K562 (cell line): ENCODE measurements at regions not wholly inside any gene's neighbourhood (a gene's known extent, or its start where the extent isn't known, plus 50 kb on each side); places are given as distances from the start of the nearest gene placed in this dataset.

Experiments used
- ATAC-seq: fragments of 200-7000 bp; cut with Tn5 transposase; 3 replicates; pipeline ENCODE4 v1.9.1; 2020; ENCODE audit warnings: moderate library complexity
- BruUV-seq: library from RNA; stranded (reverse); fragments of 400-500 nt; replicated peaks from 2 replicates; lab custom pipeline; 2021; lab: Mats Ljungman, UMichigan
- CTCF ChIA-PET: fragments of 300-600 bp; formaldehyde crosslinking; extraction: SDS; loops from one replicate; lab custom pipeline; 2021; ENCODE audit warnings: low intra/inter-chr PET ratio; lab: Yijun Ruan, JAX
- POLR2A ChIA-PET: fragments of 300-600, 350-650 bp; sonication (Branson Sonifier 250); formaldehyde crosslinking; extraction: SDS; loops from one replicate; lab custom pipeline; 2021; ENCODE audit warnings: antibody characterized with exemption, inconsistent platforms; lab: Yijun Ruan, JAX
- DNase-seq, 4 experiments: peaks; one replicate each; pipeline versions ENCODE4 v3.0.0 to v3.0.0-alpha.2; 2011 to 2018; ENCODE audit warnings: low spot score in 3 of 4, mixed read lengths in 3 of 4; ENCODE audit errors: extremely low read depth in 1 of 4
- FAIRE-seq: peaks from 2 replicates; lab custom pipeline; 2011; peaks lifted over from hg19 to GRCh38; lab: Jason Lieb, UNC
- H2AFZ ChIP-seq: 2 replicates; pipeline ENCODE4 v1.6.0; 2011; ENCODE audit warnings: low read depth, low read length, control low read depth, inconsistent platforms
- H3K27ac ChIP-seq: fragments of 200-600 bp; 3 replicates; pipeline ENCODE4 v1.8.0; 2011; ENCODE audit warnings: low read depth, mild to moderate bottlenecking, control low read depth, inconsistent platforms, low read length, moderate library complexity, mixed read lengths; ENCODE audit errors: extremely low read depth
- H3K27me3 ChIP-seq, 2 experiments: fragments of 300-600 bp in 1 of 2; 2 replicates in 1 of 2; 3 replicates in 1 of 2; pipeline versions ENCODE4 v1.6.0 to v1.8.0; 2011; ENCODE audit warnings: inconsistent platforms in 2 of 2, low read length in 2 of 2, mild to moderate bottlenecking in 1 of 2, mixed read lengths in 1 of 2, moderate library complexity in 1 of 2; ENCODE audit not compliant: control insufficient read depth in 2 of 2, insufficient read depth in 2 of 2
- H3K36me3 ChIP-seq: fragments of 300-600 bp; 3 replicates; pipeline ENCODE4 v1.8.0; 2011; ENCODE audit warnings: mild to moderate bottlenecking, low read length, inconsistent platforms; ENCODE audit not compliant: control insufficient read depth, insufficient read depth
- H3K4me1 ChIP-seq, 2 experiments: fragments of 200-600 bp in 1 of 2; replicated peaks in 1 of 2; 2 replicates in 1 of 2; 3 replicates in 1 of 2; pipeline versions ENCODE4 v1.5.1 to v1.8.0; 2011; ENCODE audit warnings: inconsistent platforms in 2 of 2, low read length in 2 of 2, mild to moderate bottlenecking in 1 of 2, mixed read lengths in 1 of 2, moderate library complexity in 1 of 2; ENCODE audit not compliant: control insufficient read depth in 2 of 2, insufficient read depth in 2 of 2
- H3K4me2 ChIP-seq: 2 replicates; pipeline ENCODE4 v1.6.1; 2011; ENCODE audit warnings: low read length, control low read depth, inconsistent platforms, mixed read lengths; ENCODE audit not compliant: insufficient read depth
- H3K4me3 ChIP-seq: fragments of 200-600 bp; sonication (generic), shearing (Covaris generic); 2 replicates; pipeline ENCODE4 v1.5.1; 2016; ENCODE audit warnings: control low read depth, inconsistent platforms
- H3K79me2 ChIP-seq: fragments of 200-600 bp; 3 replicates; pipeline ENCODE4 v1.8.0; 2011; ENCODE audit warnings: low read length, inconsistent platforms; ENCODE audit not compliant: control insufficient read depth, insufficient read depth
- H3K9ac ChIP-seq, 2 experiments: 2 replicates each; pipeline versions ENCODE4 v1.6.0 to v1.6.1; 2011; ENCODE audit warnings: low read depth in 2 of 2, low read length in 2 of 2, control low read depth in 1 of 2, inconsistent platforms in 1 of 2, mild to moderate bottlenecking in 1 of 2, mixed read lengths in 1 of 2; ENCODE audit not compliant: insufficient read depth in 1 of 2
- H3K9me1 ChIP-seq: one replicate; pipeline ENCODE4 v1.6.0; 2011; ENCODE audit warnings: inconsistent platforms, mild to moderate bottlenecking, low read length, moderate library complexity; ENCODE audit not compliant: control insufficient read depth, insufficient read depth
- H3K9me3 ChIP-seq: replicated peaks from 2 replicates; pipeline ENCODE4 v1.5.1; 2011; ENCODE audit warnings: low read depth, low read length, inconsistent platforms; ENCODE audit not compliant: control insufficient read depth, insufficient read depth
- H4K20me1 ChIP-seq: replicated peaks from 2 replicates; pipeline ENCODE4 v1.6.1; 2011; ENCODE audit warnings: low read length, inconsistent platforms, mixed read lengths; ENCODE audit not compliant: control insufficient read depth, insufficient read depth
- ESRRB ChIP-seq: fragments of 250-450 bp; sonication (Bioruptor Pico); IDR thresholded peaks from 2 replicates; pipeline ENCODE4 v1.5.0; 2020; ENCODE audit warnings: mild to moderate bottlenecking, moderate library complexity, borderline replicate concordance
- HNRNPLL ChIP-seq: fragments of 200-400 bp; formaldehyde crosslinking; IDR thresholded peaks from 2 replicates; pipeline ENCODE4 v1.6.1; 2017; ENCODE audit warnings: low read length, low read depth, mild to moderate bottlenecking; ENCODE audit not compliant: poor library complexity, severe bottlenecking
- MIER1 ChIP-seq: fragments of 450-650 bp; IDR thresholded peaks from 2 replicates; pipeline ENCODE4 v1.6.1; 2016; ENCODE audit warnings: antibody characterized with exemption, mild to moderate bottlenecking, low read depth
- NCOA1 ChIP-seq: fragments of 450-650 bp; IDR thresholded peaks from 2 replicates; pipeline ENCODE4 v1.6.1; 2016; ENCODE audit warnings: low read depth
- NFIC ChIP-seq: fragments of 450-650 bp; IDR thresholded peaks from 2 replicates; pipeline ENCODE4 v1.6.1; 2017; ENCODE audit warnings: mild to moderate bottlenecking, inconsistent platforms
- PHTF2 ChIP-seq: fragments of 250-450 bp; sonication (Bioruptor Pico); IDR thresholded peaks from 2 replicates; pipeline ENCODE4 v1.5.0; 2021; ENCODE audit warnings: mild to moderate bottlenecking
- RAD21 ChIP-seq, 2 experiments: fragments of 250-450 bp in 1 of 2; fragments of 450-650 bp in 1 of 2; sonication (Bioruptor Pico) in 1 of 2; formaldehyde crosslinking in 1 of 2; IDR thresholded peaks in 1 of 2; conservative IDR thresholded peaks in 1 of 2; 2 replicates each; pipeline versions ENCODE4 v1.4.0 to v1.8.0; 2020 to 2022; ENCODE audit warnings: mild to moderate bottlenecking in 2 of 2, moderate library complexity in 1 of 2
- RBBP5 ChIP-seq: fragments of 200-600 bp; sonication (generic); IDR thresholded peaks from 2 replicates; pipeline ENCODE4 v1.6.1; 2012; ENCODE audit warnings: borderline replicate concordance, mild to moderate bottlenecking, low read length, control low read depth, inconsistent platforms; ENCODE audit not compliant: insufficient read depth, poor library complexity, severe bottlenecking
- SFPQ ChIP-seq: fragments of 200-400 bp; formaldehyde crosslinking; IDR thresholded peaks from 2 replicates; pipeline ENCODE4 v1.6.1; 2017; ENCODE audit warnings: mild to moderate bottlenecking, low read depth, low read length, moderate library complexity
- SIN3B ChIP-seq: fragments of 450-650 bp; IDR thresholded peaks from 2 replicates; pipeline ENCODE4 v1.6.1; 2017; ENCODE audit warnings: low read depth, mild to moderate bottlenecking, moderate library complexity
- ZKSCAN3 ChIP-seq: fragments of 250-450 bp; sonication (Bioruptor Pico); IDR thresholded peaks from 2 replicates; pipeline ENCODE4 v1.4.0; 2020
- ZNF143 ChIP-seq: sonication (generic); formaldehyde crosslinking; IDR thresholded peaks from 2 replicates; pipeline ENCODE4 v1.9.0; 2022; ENCODE audit warnings: mild to moderate bottlenecking, missing genetic modification reagents
- ZNF584 ChIP-seq: fragments of 200-800 bp; sonication (Bioruptor generic); IDR thresholded peaks from 2 replicates; pipeline ENCODE4 v1.6.1; 2016; ENCODE audit warnings: low read depth, mild to moderate bottlenecking, missing genetic modification characterization, missing compliant biosample characterization
- WGBS: fragments of 100-300 bp; shearing (Covaris generic); methylation state at CpG from one replicate; pipeline ENCODE4 v1.1.6; 2016; ENCODE audit warnings: low coverage, mixed read lengths; ENCODE audit not compliant: insufficient coverage; ENCODE audit errors: missing lambda C conversion rate; 5-methylcytosine and 5-hydroxymethylcytosine counted together
- in situ Hi-C: fragments of 300-500 bp; cut with MboI; formaldehyde crosslinking; loops from 4 replicates; pipeline ENCODE4 v1.15.0; 2018; ENCODE audit warnings: inconsistent platforms, mixed read lengths
- intact Hi-C: fragments of 100-400 bp; cut with micrococcal nuclease; formaldehyde crosslinking; loops from 2 replicates; pipeline ENCODE4 v1.14.2; 2022

- no peak for TF ChIP-seq ESRRB (CRISPR knock-in tag)
Measured at GRCh38 chr1:56303805-56304204, 275.6 kb downstream of the PLPP3 start (continued).

- CTCF ChIA-PET, result no interaction called here
- no peak overlapping the region for H2AFZ ChIP-seq
- FAIRE-seq (no peak), ATAC-seq (no peak)
- H3K4me3 ChIP-seq, result no peak overlapping the region
- intact Hi-C loops, result no loop called here
- no peaks in the 10 kb centered on the region for H4K20me1 ChIP-seq
- no peaks in the 10 kb centered on the region for H3K27me3 ChIP-seq
- no peak overlapping the region for H3K4me2 ChIP-seq
- no peaks in the 10 kb centered on the region for H3K9me3 ChIP-seq
- no peaks in the 10 kb centered on the region for H3K36me3 ChIP-seq
- TF ChIP-seq RBBP5 (no peak), NFIC (no peak), RAD21 (CRISPR knock-in tag; conservative IDR thresholded peaks at IDR 0.05 in 1 of 2, IDR thresholded peaks at IDR 0.05 in 1 of 2) (no peak), SFPQ (no peak), MIER1 (no peak), SIN3B (no peak), PHTF2 (CRISPR knock-in tag) (no peak), ZNF584 (CRISPR knock-in tag) (no peak), NCOA1 (no peak), ZNF143 (CRISPR knock-in tag) (no peak), HNRNPLL (no peak), ZKSCAN3 (CRISPR knock-in tag) (no peak)
- TF ChIP-seq, all 486 proteins: peak for 0
- WGBS, result 0% methylated on average over 2 of the region's 2 CpGs
- H3K79me2 ChIP-seq, result no peaks in the 10 kb centered on the region
- POLR2A ChIA-PET, result no interaction called here
- no peak for DNase-seq
- BruUV-seq, result no TSS peak
- H3K9ac ChIP-seq, result no peak overlapping the region
- H3K27ac ChIP-seq, result no peak overlapping the region
- H3K9me1 ChIP-seq, result no peaks in the 10 kb centered on the region
- in situ Hi-C loops, result no loop called here
- H3K4me1 ChIP-seq, result no peaks in the 10 kb centered on the region
Measured at GRCh38 chr1:56302878-56303277, 276.5 kb downstream of the PLPP3 start.
